ENCODE measurements at regions not wholly inside any gene's neighbourhood (a gene's known extent, or its start where the extent isn't known, plus 50 kb on each side); places are given as distances from the start of the nearest gene placed in this dataset. TPM values are rescaled to one million over a fixed set of nuclear protein-coding genes. Genes with fewer than 3 reads are reported as not detected.

Small RNAs in the stretch of these regions (microRNA-seq; reads per million reads assigned to microRNA genes)
- gene MIR1268A (ENCODE audit: borderline microRNAs expressed, borderline replicate concordance): not detected

All from activated CD4-positive, alpha-beta T cell treated with anti-CD3 and anti-CD28 coated beads, Interleukin-2, amount 10 ng/mL, durations not matched to agents 7 days and 5 days (primary cell).